ENCODE measurements at regions not wholly inside any gene's neighbourhood (a gene's known extent, or its start where the extent isn't known, plus 50 kb on each side); places are given as distances from the start of the nearest gene placed in this dataset.

DNA sequence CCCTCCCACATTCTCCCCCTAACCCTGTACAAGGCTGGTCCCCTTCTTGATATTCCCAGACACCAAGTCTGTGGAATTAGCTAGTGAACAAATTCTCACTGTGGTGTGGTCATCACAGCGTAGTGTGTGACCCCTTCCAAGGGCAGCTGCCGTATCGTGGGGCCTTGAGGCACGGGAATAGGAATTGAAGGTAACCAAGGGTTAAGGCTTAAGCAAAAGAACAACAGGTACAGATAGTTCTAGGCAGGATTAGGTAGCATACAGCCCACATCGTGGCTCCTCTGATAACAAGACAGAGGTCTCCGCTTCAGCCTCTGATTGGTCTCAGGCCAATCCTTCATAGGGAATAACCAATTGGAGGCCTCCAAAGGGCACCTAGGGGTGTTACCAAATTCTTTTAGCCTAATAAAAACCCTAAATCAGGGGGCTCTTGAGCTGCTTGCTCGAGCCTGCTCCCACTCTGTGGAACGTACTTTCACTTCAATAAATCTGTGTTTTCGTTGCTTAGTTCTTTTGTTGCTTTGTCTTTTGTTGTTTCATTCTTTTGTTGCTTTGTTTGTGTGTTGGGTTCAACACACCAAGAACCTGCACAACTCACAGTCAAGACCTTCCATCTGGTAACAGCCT, 64.7 kb downstream of the GPR6 start:
- Mint-ChIP-seq H3K27me3 (no peaks in the 10 kb centered on the region), H3K4me3 (peak overlapping the region in 1 of 10 donors; percentile 14), H3K4me1 (peaks cover 12 to 32% (median 19%) of the 10 kb centered on the region in 4 donors), H3K27ac (peak overlapping the region in 3 of 10 donors; percentile 17 to 47 (median 39)), H3K9me3 (no peaks in the 10 kb centered on the region), H3K36me3 (no peaks in the 10 kb centered on the region)
- ATAC-seq, result no peak
- POLR2A ChIA-PET, result no interaction called here
- no peak for DNase-seq

DNA sequence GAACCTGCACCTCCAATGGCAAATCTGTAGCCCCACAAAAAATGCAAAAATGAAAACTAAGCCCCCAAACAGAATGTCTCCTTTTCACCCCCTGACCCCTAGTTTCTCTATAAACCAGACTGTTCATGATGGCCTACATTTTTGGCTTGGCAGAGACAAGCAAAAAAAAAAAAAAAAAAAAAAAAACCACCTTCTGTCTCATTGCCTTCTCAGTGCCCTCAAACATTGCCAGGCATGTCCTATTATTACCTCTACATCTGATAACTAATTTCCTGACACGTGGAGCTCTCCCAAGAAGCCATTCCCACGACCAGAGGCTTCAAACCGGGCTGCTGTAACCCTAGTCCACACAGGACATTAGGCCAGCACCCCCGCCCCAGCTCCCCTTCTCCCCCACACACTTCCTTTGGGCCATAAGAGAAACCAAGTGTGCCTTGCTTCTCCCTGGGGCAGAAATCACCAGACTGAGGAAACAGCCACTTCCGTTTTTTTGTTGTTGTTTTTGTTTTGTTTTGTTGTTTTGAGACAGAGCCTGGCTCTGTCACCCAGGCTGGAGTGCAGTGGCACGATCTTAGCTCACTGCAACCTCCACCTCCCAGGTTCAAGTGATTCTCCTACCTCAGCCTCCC, 65.4 kb downstream of the GPR6 start:
- peak overlapping the region in 1 of 10 donors; percentile 47 for H3K27ac Mint-ChIP-seq

GRCh38 chr6:110044096-110044495, 66.0 kb downstream of the GPR6 start:
- Mint-ChIP-seq H3K27me3 (no peaks in the 10 kb centered on the region), H3K4me3 (no peak overlapping the region), H3K4me1 (peaks cover 8 to 23% (median 13%) of the 10 kb centered on the region in 4 donors), H3K36me3 (no peaks in the 10 kb centered on the region), H3K27ac (no peak overlapping the region), H3K9me3 (no peaks in the 10 kb centered on the region)
- POLR2A ChIA-PET, result interaction anchor here (0.6 kb wide), 1 partner anchor 1015 kb away, joined by 3 read pairs; no protein-coding TSS in a partner anchor
- DNase-seq, result no peak
- ATAC-seq, result no peak

More for the DNA sequence above, 65.4 kb downstream of the GPR6 start:
- H3K27me3 Mint-ChIP-seq, result no peaks in the 10 kb centered on the region
- ATAC-seq, result no peak
- H3K4me1 Mint-ChIP-seq, result peaks cover 8 to 28% (median 16%) of the 10 kb centered on the region in 4 donors
- no peak overlapping the region for H3K4me3 Mint-ChIP-seq
- no peaks in the 10 kb centered on the region for H3K9me3 Mint-ChIP-seq
- POLR2A ChIA-PET, result interaction anchor here (0.6 to 0.7 kb wide), 2 partner anchors 8 to 1015 kb away, joined by 3 to 7 read pairs; no protein-coding TSS in a partner anchor
- H3K36me3 Mint-ChIP-seq, result no peaks in the 10 kb centered on the region
- no peak for DNase-seq

- no peak overlapping the region for H3K27ac Mint-ChIP-seq
- H3K4me1 Mint-ChIP-seq, result peaks cover 6 to 18% (median 8%) of the 10 kb centered on the region in 4 donors
- H3K27me3 Mint-ChIP-seq, result no peaks in the 10 kb centered on the region
- no peak for ATAC-seq
- no peak overlapping the region for H3K4me3 Mint-ChIP-seq
- POLR2A ChIA-PET, result no interaction called here
- H3K9me3 Mint-ChIP-seq, result no peaks in the 10 kb centered on the region
- DNase-seq, result no peak
- no peaks in the 10 kb centered on the region for H3K36me3 Mint-ChIP-seq
Observed at GRCh38 chr6:110044622-110045021, 66.5 kb downstream of the GPR6 start.

DNA sequence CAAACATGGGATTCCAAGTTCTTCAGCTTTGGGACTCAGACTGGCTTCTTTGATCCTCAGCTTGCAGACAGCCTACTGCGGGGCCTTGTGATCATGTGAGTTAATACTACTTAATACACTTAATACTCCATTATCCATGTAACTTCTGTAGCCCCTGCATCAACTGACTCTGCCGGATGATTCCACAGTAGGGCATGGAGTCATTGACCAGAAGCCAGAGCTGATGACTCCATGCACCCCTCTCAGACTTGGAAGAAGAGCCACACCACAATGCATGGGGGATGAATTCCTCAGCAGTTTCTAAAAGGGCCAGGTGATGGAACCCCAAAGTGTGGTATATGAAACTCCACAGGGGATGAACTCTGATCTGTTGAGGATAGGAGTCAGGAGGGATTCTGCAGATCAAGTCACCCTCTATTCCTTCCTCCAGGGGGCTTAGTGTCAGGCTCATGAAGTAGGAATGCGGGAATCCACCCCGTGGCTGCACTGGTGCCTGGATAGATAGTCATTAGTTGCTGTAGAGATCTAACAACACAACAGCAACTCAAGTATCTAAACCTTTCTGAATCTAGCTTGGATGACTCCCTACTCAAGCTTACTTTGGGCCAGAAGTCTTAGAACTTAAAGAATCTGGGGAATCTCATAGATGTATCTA, 70.2 kb downstream of the GPR6 start:
- Mint-ChIP-seq H3K27ac (no peak overlapping the region), H3K4me3 (no peak overlapping the region), H3K27me3 (peaks cover 0 to 4% (median 2%) of the 10 kb centered on the region in 5 donors), H3K9me3 (no peaks in the 10 kb centered on the region), H3K4me1 (peaks cover 0 to 9% (median 0%) of the 10 kb centered on the region in 4 donors), H3K36me3 (no peaks in the 10 kb centered on the region)
- ATAC-seq (no peak), DNase-seq (no peak)
- POLR2A ChIA-PET, result no interaction called here

DNA sequence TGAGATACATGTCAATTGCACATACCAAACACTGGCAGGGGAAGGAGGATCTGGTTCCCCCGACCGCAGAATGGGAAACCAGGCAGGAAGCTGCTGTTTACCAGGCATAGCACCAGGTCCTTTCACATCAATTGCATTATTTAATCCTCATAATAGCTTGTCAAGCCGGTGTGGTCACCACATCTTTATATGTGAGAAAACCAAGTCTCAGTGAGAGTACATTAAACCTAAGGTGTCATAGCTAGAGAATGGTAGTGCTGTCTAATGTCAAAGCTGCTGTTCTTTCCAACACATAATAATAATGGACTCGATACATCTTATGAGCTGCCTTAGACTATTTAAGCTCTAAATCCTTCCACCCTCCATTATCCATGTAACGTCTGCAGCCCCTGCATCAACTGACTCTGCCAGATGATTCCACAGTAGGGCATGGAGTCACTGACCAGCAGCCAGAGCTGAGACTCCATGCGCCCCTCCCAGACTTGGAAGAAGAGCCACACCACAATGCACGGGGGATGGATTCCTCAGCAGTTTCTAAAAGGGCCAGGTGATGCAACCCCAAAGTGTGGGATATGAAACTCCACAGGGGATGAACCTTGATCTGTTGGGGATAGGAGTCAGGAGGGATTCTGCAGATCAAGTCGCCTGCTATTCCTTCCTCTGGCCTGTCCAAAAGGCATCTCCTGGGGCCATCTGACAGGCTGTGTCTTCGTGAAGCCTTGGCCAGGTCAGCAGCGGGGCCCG, 71.8 kb downstream of the GPR6 start:
- peaks cover 0 to 7% (median 2%) of the 10 kb centered on the region in 5 donors for H3K27me3 Mint-ChIP-seq
- DNase-seq, result no peak
- no peak overlapping the region for H3K4me3 Mint-ChIP-seq
- POLR2A ChIA-PET, result no interaction called here
- H3K36me3 Mint-ChIP-seq, result no peaks in the 10 kb centered on the region
- ATAC-seq, result no peak
- no peak overlapping the region for H3K27ac Mint-ChIP-seq
- no peaks in the 10 kb centered on the region for H3K9me3 Mint-ChIP-seq
- H3K4me1 Mint-ChIP-seq, result peaks cover 0 to 2% (median 0%) of the 10 kb centered on the region in 4 donors

Measured in naive thymus-derived CD8-positive, alpha-beta T cell (primary cell).